ENCODE measurements at regions not wholly inside any gene's neighbourhood (a gene's known extent, or its start where the extent isn't known, plus 50 kb on each side); places are given as distances from the start of the nearest gene placed in this dataset.
"Not testable (repeated sequence)": the region's sequence is repeated elsewhere in the genome, so short reads cannot be mapped to it uniquely, and the experiment has no call there.

GRCh38 chr2:132280912-132281311 is 119.2 kb upstream of the ANKRD30BL start:
- Histone ChIP-seq H2AFZ (replicated peaks) (no peak overlapping the region), H3K9ac (no peak overlapping the region), H3K36me3 (no peaks in the 10 kb centered on the region), H3F3A (ENCODE audit: low read depth) (no peaks in the 10 kb centered on the region), H3K9me3 (ENCODE audit: low read depth) (no peaks in the 10 kb centered on the region), H3K4me2 (no peak overlapping the region), H4K20me1 (ENCODE audit: low read depth) (no peaks in the 10 kb centered on the region), H3K4me1 (no peaks in the 10 kb centered on the region), H3K4me3 (no peak overlapping the region), H3K27me3 (no peaks in the 10 kb centered on the region), H3K79me2 (ENCODE audit: low read depth) (no peaks in the 10 kb centered on the region), H3K27ac (no peak overlapping the region)
- Mint-ChIP-seq H3K36me3 (no peaks in the 10 kb centered on the region), H3K27ac (no peak overlapping the region), H3K9me3 (peaks cover 36% of the 10 kb centered on the region), H3K4me1 (no peaks in the 10 kb centered on the region), H3K27me3 (ENCODE audit: insufficient read depth, low read depth) (peaks cover 4% of the 10 kb centered on the region), H3K4me3 (no peak overlapping the region)
- TF ChIP-seq EZH2 (IDR thresholded peaks at IDR 0.05) (no peak), EZH2phosphoT487 (IDR thresholded peaks at IDR 0.05) (no peak), CTCF (IDR thresholded peaks at IDR 0.05) (no peak)
- DNase-seq (ENCODE audit: low spot score): no peak

GRCh38 chr2:132282104-132282503 is 120.4 kb upstream of the ANKRD30BL start:
- Mint-ChIP-seq H3K27ac (peak overlapping the region; percentile 26), H3K9me3 (peaks cover 29% of the 10 kb centered on the region)
- not testable (repeated sequence) for H3K4me3 Mint-ChIP-seq; H3K9me3 ChIP-seq (ENCODE audit: low read depth); H3K4me1 ChIP-seq; H3K79me2 ChIP-seq (ENCODE audit: low read depth); H4K20me1 ChIP-seq (ENCODE audit: low read depth); H2AFZ ChIP-seq (replicated peaks); H3K27ac ChIP-seq; H3F3A ChIP-seq (ENCODE audit: low read depth); H3K36me3 ChIP-seq; H3K36me3 Mint-ChIP-seq; H3K27me3 ChIP-seq; DNase-seq (ENCODE audit: low spot score); H3K4me3 ChIP-seq; H3K9ac ChIP-seq; H3K4me1 Mint-ChIP-seq; H3K27me3 Mint-ChIP-seq (ENCODE audit: insufficient read depth, low read depth); H3K4me2 ChIP-seq

- no peaks in the 10 kb centered on the region for H3K36me3 ChIP-seq
- H3K27me3 Mint-ChIP-seq (ENCODE audit: insufficient read depth, low read depth): peaks cover 3% of the 10 kb centered on the region
- H3K4me3 Mint-ChIP-seq: no peak overlapping the region
- H3K36me3 Mint-ChIP-seq: no peaks in the 10 kb centered on the region
- H3K27me3 ChIP-seq: no peaks in the 10 kb centered on the region
- peaks cover 26% of the 10 kb centered on the region for H3K9me3 Mint-ChIP-seq
- TF ChIP-seq EZH2phosphoT487 (IDR thresholded peaks at IDR 0.05) (no peak), EZH2 (IDR thresholded peaks at IDR 0.05) (no peak), CTCF (IDR thresholded peaks at IDR 0.05) (no peak)
- H3K4me1 Mint-ChIP-seq: no peaks in the 10 kb centered on the region
- H3K4me3 ChIP-seq: no peak overlapping the region
- no peak overlapping the region for H2AFZ ChIP-seq (replicated peaks)
- H3K4me1 ChIP-seq: no peaks in the 10 kb centered on the region
- H3K79me2 ChIP-seq (ENCODE audit: low read depth): no peaks in the 10 kb centered on the region
- no peak overlapping the region for H3K4me2 ChIP-seq
- H3K27ac ChIP-seq: no peak overlapping the region
- H3K27ac Mint-ChIP-seq: no peak overlapping the region
- no peak for DNase-seq (ENCODE audit: low spot score)
- no peaks in the 10 kb centered on the region for H3K9me3 ChIP-seq (ENCODE audit: low read depth)
- H3K9ac ChIP-seq: no peak overlapping the region
- H4K20me1 ChIP-seq (ENCODE audit: low read depth): no peaks in the 10 kb centered on the region
- no peaks in the 10 kb centered on the region for H3F3A ChIP-seq (ENCODE audit: low read depth)
Observed at GRCh38 chr2:132282911-132283310, 121.2 kb upstream of the ANKRD30BL start.

- not testable (repeated sequence) for H3K4me1 ChIP-seq; H3K9me3 Mint-ChIP-seq; DNase-seq (ENCODE audit: low spot score); H3K9ac ChIP-seq; H3K36me3 Mint-ChIP-seq; H3K9me3 ChIP-seq (ENCODE audit: low read depth); H3K4me2 ChIP-seq; H4K20me1 ChIP-seq (ENCODE audit: low read depth); H2AFZ ChIP-seq (replicated peaks); H3K27me3 ChIP-seq; H3K27ac ChIP-seq; H3K36me3 ChIP-seq; H3K27ac Mint-ChIP-seq; H3K79me2 ChIP-seq (ENCODE audit: low read depth); H3F3A ChIP-seq (ENCODE audit: low read depth); H3K4me1 Mint-ChIP-seq; H3K4me3 ChIP-seq; H3K4me3 Mint-ChIP-seq; H3K27me3 Mint-ChIP-seq (ENCODE audit: insufficient read depth, low read depth)
Observed at GRCh38 chr2:132286289-132286911, 124.6 kb upstream of the ANKRD30BL start.

GRCh38 chr2:132287910-132288309 is 126.2 kb upstream of the ANKRD30BL start:
- H3K4me3 ChIP-seq; H3K27ac ChIP-seq; H3K9me3 Mint-ChIP-seq; H3K27me3 ChIP-seq; H3K36me3 Mint-ChIP-seq; H3K9me3 ChIP-seq (ENCODE audit: low read depth); H2AFZ ChIP-seq (replicated peaks); H3K36me3 ChIP-seq; H4K20me1 ChIP-seq (ENCODE audit: low read depth); H3K79me2 ChIP-seq (ENCODE audit: low read depth); DNase-seq (ENCODE audit: low spot score); H3K4me1 Mint-ChIP-seq; H3K27me3 Mint-ChIP-seq (ENCODE audit: insufficient read depth, low read depth); H3K4me1 ChIP-seq; H3K4me2 ChIP-seq; H3K27ac Mint-ChIP-seq; H3K9ac ChIP-seq; H3F3A ChIP-seq (ENCODE audit: low read depth); H3K4me3 Mint-ChIP-seq: not testable (repeated sequence)

GRCh38 chr2:132289138-132289537 is 127.4 kb upstream of the ANKRD30BL start:
- not testable (repeated sequence) for H4K20me1 ChIP-seq (ENCODE audit: low read depth); H3K27me3 Mint-ChIP-seq (ENCODE audit: insufficient read depth, low read depth); H3K4me1 ChIP-seq; H2AFZ ChIP-seq (replicated peaks); H3K27me3 ChIP-seq; H3K4me3 Mint-ChIP-seq; H3K36me3 Mint-ChIP-seq; H3K4me3 ChIP-seq; H3F3A ChIP-seq (ENCODE audit: low read depth); H3K27ac ChIP-seq; H3K27ac Mint-ChIP-seq; H3K79me2 ChIP-seq (ENCODE audit: low read depth); H3K9me3 ChIP-seq (ENCODE audit: low read depth); H3K9me3 Mint-ChIP-seq; H3K36me3 ChIP-seq; H3K4me1 Mint-ChIP-seq; DNase-seq (ENCODE audit: low spot score); H3K4me2 ChIP-seq; H3K9ac ChIP-seq

- H3K9ac ChIP-seq; H3K36me3 ChIP-seq; H3K4me1 Mint-ChIP-seq; H3K4me2 ChIP-seq; H3K79me2 ChIP-seq (ENCODE audit: low read depth); H3K4me3 Mint-ChIP-seq; H2AFZ ChIP-seq (replicated peaks); H3K4me1 ChIP-seq; H3K27me3 ChIP-seq; H4K20me1 ChIP-seq (ENCODE audit: low read depth); H3K9me3 ChIP-seq (ENCODE audit: low read depth); H3K27me3 Mint-ChIP-seq (ENCODE audit: insufficient read depth, low read depth); H3F3A ChIP-seq (ENCODE audit: low read depth); H3K9me3 Mint-ChIP-seq; H3K36me3 Mint-ChIP-seq; DNase-seq (ENCODE audit: low spot score); H3K4me3 ChIP-seq; H3K27ac Mint-ChIP-seq; H3K27ac ChIP-seq: not testable (repeated sequence)
Observed at GRCh38 chr2:132289812-132290211, 126.8 kb upstream of the GPR39 start.
